Activated T-helper 17 cell treated with anti-CD3 and anti-CD28 coated beads, Interleukin-2, amount 50 U/mL, for 72 hours (primary cell): ENCODE measurements at regions not wholly inside any gene's neighbourhood (a gene's known extent, or its start where the extent isn't known, plus 50 kb on each side); places are given as distances from the start of the nearest gene placed in this dataset.
"Not testable (repeated sequence)": the region's sequence is repeated elsewhere in the genome, so short reads cannot be mapped to it uniquely, and the experiment has no call there.

Source experiments
- ATAC-seq: fragments of 150-1000 bp; cut with Tn5 transposase; replicated peaks from 2 replicates; pipeline ENCODE4 v1.10.0; 2021; ENCODE audit warnings: mild to moderate bottlenecking, moderate library complexity
- H3K27ac Mint-ChIP-seq: one replicate; pipeline ENCODE4 v1.8.0; 2022; ENCODE audit warnings: mixed read lengths
- H3K27me3 Mint-ChIP-seq: one replicate; pipeline ENCODE4 v1.8.0; 2022; ENCODE audit warnings: mixed read lengths
- H3K36me3 Mint-ChIP-seq: one replicate; pipeline ENCODE4 v1.8.0; 2022; ENCODE audit warnings: low read depth, mild to moderate bottlenecking, mixed read lengths
- H3K4me1 Mint-ChIP-seq: one replicate; pipeline ENCODE4 v1.8.0; 2022; ENCODE audit warnings: mixed read lengths
- H3K4me3 Mint-ChIP-seq: one replicate; pipeline ENCODE4 v1.8.0; 2022; ENCODE audit warnings: mild to moderate bottlenecking, mixed read lengths
- H3K9me3 Mint-ChIP-seq: one replicate; pipeline ENCODE4 v1.8.0; 2022; ENCODE audit warnings: mixed read lengths

DNA sequence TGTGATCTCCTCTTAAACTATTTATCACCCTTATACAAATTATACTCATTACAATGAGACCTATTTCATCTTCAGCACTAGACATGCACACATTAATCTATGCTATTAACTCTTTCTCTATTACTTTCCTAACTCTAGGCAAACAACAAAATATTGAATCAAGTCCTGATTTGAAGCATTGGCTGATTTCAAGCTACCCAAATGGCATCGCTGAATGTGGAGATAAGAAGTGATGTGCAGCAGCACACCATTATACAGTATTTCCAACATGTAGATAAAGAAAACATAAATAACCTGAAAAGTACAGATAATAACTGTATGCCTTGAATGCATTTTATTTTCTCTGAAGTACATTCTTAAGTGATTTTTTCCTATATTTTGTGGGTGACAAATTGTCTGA, 268.6 kb upstream of the GULP1 start:
- Mint-ChIP-seq H3K27me3 (no peaks in the 10 kb centered on the region), H3K36me3 (no peaks in the 10 kb centered on the region), H3K27ac (no peak overlapping the region), H3K4me1 (no peaks in the 10 kb centered on the region), H3K9me3 (no peaks in the 10 kb centered on the region), H3K4me3 (no peak overlapping the region)
- no peak for ATAC-seq

DNA sequence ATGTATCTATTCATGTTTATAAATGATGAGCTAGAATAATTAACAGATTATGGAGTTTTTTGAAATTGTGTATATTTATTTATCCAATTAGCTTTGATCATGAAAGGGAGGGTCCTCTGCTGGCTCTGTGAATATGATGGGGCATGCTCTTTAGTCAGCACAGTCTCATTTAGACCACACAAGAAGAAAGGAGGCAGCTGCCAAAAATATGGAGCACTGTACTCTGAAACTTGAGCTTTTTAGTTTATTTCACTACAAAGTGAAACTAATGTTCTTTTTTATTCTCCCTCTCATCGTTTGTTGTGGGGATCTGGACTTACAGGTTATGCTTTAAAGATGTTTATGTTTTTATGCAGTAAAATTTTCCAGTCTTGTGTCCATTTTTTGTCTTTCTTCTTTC, 266.9 kb upstream of the GULP1 start:
- no peaks in the 10 kb centered on the region for H3K4me1 Mint-ChIP-seq
- no peak overlapping the region for H3K27ac Mint-ChIP-seq
- no peaks in the 10 kb centered on the region for H3K36me3 Mint-ChIP-seq
- no peaks in the 10 kb centered on the region for H3K9me3 Mint-ChIP-seq
- ATAC-seq: no peak
- H3K27me3 Mint-ChIP-seq: no peaks in the 10 kb centered on the region
- H3K4me3 Mint-ChIP-seq: no peak overlapping the region

DNA sequence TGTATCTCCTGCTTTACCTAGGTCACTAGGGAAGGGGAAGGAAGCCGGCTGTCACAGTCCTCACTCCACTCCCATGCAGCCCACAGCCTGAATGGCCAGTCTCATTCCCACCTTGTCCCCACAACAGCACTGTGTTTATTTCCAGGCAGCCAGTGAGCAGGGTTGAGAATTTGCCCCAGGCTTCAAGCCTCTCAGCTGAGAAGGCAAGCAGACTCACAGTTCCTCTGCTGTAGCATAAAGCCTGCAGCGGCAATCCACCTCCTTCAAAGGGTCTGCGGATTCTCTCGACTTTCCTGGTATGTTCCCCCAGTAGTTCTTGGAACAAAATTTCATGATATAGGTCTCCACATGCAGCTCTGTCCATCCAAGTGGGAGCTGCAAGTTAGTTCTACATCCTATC, 262.9 kb upstream of the GULP1 start:
- Mint-ChIP-seq H3K4me1 (no peaks in the 10 kb centered on the region), H3K27ac (no peak overlapping the region), H3K36me3 (no peaks in the 10 kb centered on the region), H3K4me3 (no peak overlapping the region), H3K27me3 (no peaks in the 10 kb centered on the region), H3K9me3 (no peaks in the 10 kb centered on the region)
- ATAC-seq: no peak

DNA sequence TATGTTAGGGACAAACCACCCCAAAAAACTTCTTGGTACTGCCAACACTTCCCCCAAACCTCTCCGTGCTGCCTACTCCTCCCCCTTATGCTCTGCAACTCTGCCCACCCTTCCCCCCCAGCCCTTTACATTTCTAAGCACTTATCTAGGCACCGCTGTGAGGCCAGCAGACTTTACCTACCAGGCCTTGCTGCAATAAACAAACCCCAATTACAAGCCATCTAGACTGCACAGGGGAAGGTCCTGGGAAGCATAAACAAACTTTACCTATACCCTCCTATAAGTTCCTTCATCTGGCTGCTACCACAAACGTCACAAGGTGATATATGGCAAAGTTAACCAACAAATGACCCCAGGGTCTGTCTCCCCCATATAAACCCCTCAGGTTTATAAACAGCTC, 259.4 kb upstream of the GULP1 start:
- Mint-ChIP-seq H3K36me3 (no peaks in the 10 kb centered on the region), H3K4me3 (no peak overlapping the region), H3K27ac (no peak overlapping the region), H3K27me3 (peaks cover 7% of the 10 kb centered on the region), H3K9me3 (peaks cover 7% of the 10 kb centered on the region), H3K4me1 (no peaks in the 10 kb centered on the region)
- ATAC-seq: no peak

DNA sequence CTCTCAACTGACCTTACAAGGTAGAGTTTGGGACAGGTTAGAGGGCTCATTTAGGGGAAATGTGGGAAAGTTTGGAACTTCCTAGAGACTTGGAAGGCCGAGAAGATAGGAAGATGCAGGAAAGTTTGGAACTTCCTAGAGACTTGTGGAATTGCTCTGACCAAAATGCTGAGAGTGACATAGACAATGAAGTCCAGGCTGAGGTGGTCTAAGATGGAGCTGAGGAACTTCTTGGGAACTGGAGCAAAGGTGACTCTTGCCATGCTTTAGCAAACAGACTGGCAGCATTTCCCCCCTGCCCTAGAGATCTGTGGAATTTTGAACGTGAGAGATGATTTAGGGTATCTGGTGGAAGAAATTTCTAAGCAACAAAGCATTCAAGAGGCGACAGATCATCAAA, 258.9 kb upstream of the GULP1 start:
- Mint-ChIP-seq H3K36me3 (no peaks in the 10 kb centered on the region), H3K9me3 (peaks cover 7% of the 10 kb centered on the region), H3K4me1 (no peaks in the 10 kb centered on the region), H3K4me3 (no peak overlapping the region), H3K27me3 (peaks cover 7% of the 10 kb centered on the region), H3K27ac (no peak overlapping the region)
- no peak for ATAC-seq

DNA sequence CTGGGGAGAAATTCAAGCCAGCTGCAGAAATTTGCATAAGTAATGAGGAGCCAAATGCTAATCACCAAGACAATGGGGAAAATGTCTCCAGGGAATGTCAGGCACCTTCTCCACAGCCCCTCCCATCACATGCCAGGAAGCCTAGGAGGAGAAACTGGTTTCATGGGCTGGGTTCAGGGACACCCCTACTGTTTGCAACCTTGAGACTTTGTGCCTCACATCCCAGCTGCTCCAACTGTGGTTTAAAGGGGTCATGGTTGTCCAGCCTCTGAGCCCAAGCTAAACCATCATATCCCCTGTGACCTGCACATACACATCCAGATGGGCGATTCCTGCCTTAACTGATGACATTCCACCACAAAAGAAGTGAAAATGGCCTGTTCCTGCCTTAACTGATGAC, 258.4 kb upstream of the GULP1 start:
- H3K27ac Mint-ChIP-seq, H3K4me1 Mint-ChIP-seq, H3K4me3 Mint-ChIP-seq, H3K9me3 Mint-ChIP-seq, H3K27me3 Mint-ChIP-seq, ATAC-seq, H3K36me3 Mint-ChIP-seq: not testable (repeated sequence)

DNA sequence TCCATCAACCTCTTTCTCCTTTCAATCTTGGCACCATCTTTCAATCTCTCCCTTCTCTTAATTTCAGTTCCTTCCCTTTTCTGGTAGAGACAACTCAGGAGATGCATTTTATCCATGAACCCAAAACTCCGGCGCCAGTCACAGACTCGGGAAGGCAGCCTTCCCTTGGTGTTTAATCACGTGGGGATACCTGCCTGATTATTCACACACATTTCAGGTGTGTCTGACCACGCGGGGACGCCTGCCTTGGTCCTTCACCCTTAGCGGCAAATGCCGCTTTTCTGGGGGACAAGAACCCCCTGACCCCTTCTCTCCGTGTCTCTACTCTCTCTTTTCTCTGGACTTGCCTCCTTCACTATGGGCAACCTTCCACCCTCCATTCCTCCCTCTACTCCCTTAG, 257.6 kb upstream of the GULP1 start:
- H3K27ac Mint-ChIP-seq, H3K4me3 Mint-ChIP-seq, ATAC-seq, H3K27me3 Mint-ChIP-seq, H3K4me1 Mint-ChIP-seq, H3K36me3 Mint-ChIP-seq, H3K9me3 Mint-ChIP-seq: not testable (repeated sequence)

DNA sequence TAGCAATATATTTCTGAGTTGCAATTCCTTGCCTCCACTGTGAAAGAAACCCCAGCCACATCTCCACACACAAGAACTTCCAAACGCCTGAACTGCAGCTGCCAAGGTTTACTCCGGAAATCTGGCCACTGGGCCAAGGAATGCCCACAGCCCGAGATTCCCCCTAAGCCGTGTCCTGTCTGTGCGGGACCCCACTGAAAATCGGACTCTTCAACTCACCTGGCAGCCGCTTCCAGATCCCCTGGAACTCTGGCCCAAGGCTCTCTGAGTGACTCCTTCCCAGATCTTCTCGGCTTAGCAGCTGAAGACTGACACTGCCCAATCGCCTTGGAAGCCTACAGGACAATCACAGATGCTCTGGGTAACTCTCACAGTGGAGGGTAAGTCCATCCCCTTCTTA, 256.3 kb upstream of the GULP1 start:
- H3K4me1 Mint-ChIP-seq, ATAC-seq, H3K27me3 Mint-ChIP-seq, H3K4me3 Mint-ChIP-seq, H3K27ac Mint-ChIP-seq, H3K36me3 Mint-ChIP-seq, H3K9me3 Mint-ChIP-seq: not testable (repeated sequence)

DNA sequence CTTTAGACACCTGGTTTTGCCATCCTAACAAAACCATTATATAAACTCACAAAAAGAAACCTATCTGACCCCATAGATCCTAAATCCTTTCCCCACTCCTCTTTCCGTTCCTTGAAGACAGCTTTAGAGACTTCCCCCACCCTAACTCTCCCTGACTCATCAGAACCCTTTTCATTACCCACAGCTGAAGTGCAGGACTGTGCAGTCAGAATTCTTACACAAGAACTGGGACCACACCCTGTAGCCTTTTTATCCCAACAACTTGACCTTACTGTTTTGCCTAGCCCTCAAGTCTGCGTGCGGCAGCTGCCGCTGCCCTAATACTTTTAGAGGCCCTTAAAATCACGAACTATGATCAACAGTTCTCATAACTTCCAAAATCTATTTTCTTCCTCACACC, 254.9 kb upstream of the GULP1 start:
- not testable (repeated sequence) for H3K27me3 Mint-ChIP-seq, H3K27ac Mint-ChIP-seq, ATAC-seq, H3K4me1 Mint-ChIP-seq, H3K36me3 Mint-ChIP-seq, H3K4me3 Mint-ChIP-seq, H3K9me3 Mint-ChIP-seq

DNA sequence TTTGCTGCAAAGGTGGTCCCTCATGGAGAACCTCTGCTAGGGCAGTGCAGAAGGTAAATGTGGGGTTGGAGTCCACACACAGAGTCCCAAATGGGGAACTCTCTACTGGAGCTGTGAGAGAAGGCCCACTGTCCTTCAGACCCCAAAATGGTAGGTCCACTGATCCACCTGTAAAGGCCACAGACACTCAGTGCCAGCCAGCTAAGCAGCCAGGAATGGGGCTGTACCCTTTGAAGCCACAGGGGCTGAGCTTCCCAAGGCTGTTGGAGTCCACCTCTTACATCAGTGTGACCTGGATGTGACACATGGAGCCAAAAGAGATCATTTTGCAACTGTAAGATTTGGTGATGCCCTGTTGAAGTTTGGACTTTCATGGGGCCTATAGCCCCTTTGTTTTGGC, 252.4 kb upstream of the GULP1 start:
- Mint-ChIP-seq H3K27ac (no peak overlapping the region), H3K27me3 (peaks cover 1% of the 10 kb centered on the region), H3K4me3 (no peak overlapping the region), H3K36me3 (no peaks in the 10 kb centered on the region), H3K4me1 (no peaks in the 10 kb centered on the region), H3K9me3 (peaks cover 2% of the 10 kb centered on the region)
- no peak for ATAC-seq

DNA sequence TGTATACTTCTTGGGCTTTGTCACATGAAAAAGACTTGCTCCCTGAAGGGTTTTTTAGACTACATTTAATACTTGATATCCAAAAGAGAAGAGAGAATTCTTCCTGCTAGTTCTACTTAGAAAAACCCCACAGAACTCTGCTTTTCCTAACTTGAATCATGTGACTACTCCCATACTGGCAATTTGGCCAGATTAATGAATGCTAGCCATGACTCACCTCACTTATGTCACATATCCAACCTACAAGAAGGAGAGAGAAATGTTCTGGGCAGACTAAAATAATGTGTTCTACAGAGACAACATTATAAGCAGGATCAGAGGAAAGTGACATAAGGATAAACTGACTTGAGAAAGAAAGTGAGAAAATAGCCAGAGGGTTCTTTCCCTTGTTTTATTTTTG, 249.3 kb upstream of the GULP1 start:
- no peak for ATAC-seq
- Mint-ChIP-seq H3K9me3 (no peaks in the 10 kb centered on the region), H3K4me1 (no peaks in the 10 kb centered on the region), H3K27ac (no peak overlapping the region), H3K36me3 (no peaks in the 10 kb centered on the region), H3K4me3 (no peak overlapping the region), H3K27me3 (no peaks in the 10 kb centered on the region)

DNA sequence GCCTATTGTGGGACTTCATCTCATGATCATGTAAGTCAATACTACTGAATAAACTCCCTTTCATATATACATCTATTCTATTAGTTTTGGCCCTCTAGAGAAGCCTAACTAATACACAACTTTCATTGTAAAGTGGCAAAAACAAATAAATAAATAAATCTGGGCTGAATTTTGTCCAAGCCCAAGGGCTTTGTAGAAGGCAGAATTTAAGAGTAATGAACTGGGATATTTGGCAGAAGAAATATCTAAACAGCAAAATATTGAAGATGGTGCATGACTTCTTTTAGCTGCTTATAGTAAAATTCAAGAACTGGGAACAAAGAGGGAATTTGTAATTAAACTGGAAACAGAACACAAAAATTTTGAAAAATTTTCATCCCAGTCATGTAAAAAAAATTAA, 246.7 kb upstream of the GULP1 start:
- H3K9me3 Mint-ChIP-seq: no peaks in the 10 kb centered on the region
- no peaks in the 10 kb centered on the region for H3K4me1 Mint-ChIP-seq
- H3K27ac Mint-ChIP-seq: no peak overlapping the region
- no peak for ATAC-seq
- H3K36me3 Mint-ChIP-seq: no peaks in the 10 kb centered on the region
- H3K4me3 Mint-ChIP-seq: no peak overlapping the region
- H3K27me3 Mint-ChIP-seq: no peaks in the 10 kb centered on the region

DNA sequence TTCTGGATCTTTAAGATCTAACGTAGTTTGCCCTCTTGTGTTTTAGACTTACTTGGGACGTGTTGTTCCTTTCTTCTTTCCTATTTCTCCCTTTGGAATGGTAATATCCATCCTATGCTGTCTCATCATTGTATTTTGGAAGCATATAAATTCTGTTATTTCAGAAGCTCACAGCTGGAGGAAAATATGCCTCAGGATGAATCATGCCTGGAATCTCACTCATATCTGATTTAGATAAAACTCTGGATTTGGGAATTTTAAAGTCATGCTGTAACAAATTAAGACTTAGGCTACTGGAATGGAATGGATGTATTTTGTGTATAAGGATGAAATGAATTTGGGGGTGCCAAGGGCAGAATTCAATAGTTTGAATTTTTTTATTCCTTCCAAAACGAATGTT, 245.2 kb upstream of the GULP1 start:
- H3K27ac Mint-ChIP-seq: no peak overlapping the region
- H3K4me1 Mint-ChIP-seq: no peaks in the 10 kb centered on the region
- no peak overlapping the region for H3K4me3 Mint-ChIP-seq
- no peak for ATAC-seq
- H3K27me3 Mint-ChIP-seq: no peaks in the 10 kb centered on the region
- no peaks in the 10 kb centered on the region for H3K9me3 Mint-ChIP-seq
- no peaks in the 10 kb centered on the region for H3K36me3 Mint-ChIP-seq

DNA sequence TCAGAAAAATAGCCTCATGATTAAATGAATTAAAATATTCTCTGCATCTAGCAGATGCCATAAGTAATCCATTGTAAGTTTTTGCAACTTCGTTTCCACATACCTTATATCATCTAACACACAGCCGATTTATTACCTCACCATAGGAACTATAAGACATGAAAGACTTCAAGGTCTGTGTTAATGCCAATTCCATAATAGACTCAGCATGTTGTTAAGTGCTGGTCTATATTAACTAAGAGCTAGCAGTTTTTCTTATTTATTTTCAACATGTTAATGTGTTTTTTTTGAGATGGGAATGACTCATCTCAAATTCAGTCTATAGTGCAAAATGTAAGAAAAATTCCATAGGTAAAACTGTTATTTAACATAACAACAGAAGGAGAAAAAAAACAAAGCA, 243.9 kb upstream of the GULP1 start:
- no peaks in the 10 kb centered on the region for H3K9me3 Mint-ChIP-seq
- H3K27ac Mint-ChIP-seq: no peak overlapping the region
- H3K36me3 Mint-ChIP-seq: no peaks in the 10 kb centered on the region
- H3K4me3 Mint-ChIP-seq: no peak overlapping the region
- no peaks in the 10 kb centered on the region for H3K27me3 Mint-ChIP-seq
- H3K4me1 Mint-ChIP-seq: no peaks in the 10 kb centered on the region
- no peak for ATAC-seq

DNA sequence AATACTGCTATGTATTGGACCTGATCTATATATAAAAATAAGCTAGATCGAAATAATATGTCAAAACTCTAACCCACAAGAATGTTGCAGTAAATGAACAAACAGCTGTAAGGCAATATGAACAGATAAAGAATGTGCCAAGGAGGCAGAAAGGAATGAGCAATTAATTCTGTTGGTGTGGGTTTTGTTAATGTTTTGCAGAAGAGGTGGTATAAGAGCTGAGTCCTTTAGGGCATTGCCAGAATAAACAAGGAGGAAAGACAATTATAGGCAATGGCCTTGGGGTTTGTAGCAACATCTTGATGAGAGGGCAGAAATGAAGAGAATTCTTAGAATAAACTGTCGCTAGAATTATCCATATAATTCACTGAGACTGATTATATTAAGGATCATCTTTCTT, 240.9 kb upstream of the GULP1 start:
- Mint-ChIP-seq H3K27ac (no peak overlapping the region), H3K27me3 (no peaks in the 10 kb centered on the region), H3K36me3 (no peaks in the 10 kb centered on the region), H3K4me3 (no peak overlapping the region), H3K4me1 (no peaks in the 10 kb centered on the region), H3K9me3 (no peaks in the 10 kb centered on the region)
- no peak for ATAC-seq

DNA sequence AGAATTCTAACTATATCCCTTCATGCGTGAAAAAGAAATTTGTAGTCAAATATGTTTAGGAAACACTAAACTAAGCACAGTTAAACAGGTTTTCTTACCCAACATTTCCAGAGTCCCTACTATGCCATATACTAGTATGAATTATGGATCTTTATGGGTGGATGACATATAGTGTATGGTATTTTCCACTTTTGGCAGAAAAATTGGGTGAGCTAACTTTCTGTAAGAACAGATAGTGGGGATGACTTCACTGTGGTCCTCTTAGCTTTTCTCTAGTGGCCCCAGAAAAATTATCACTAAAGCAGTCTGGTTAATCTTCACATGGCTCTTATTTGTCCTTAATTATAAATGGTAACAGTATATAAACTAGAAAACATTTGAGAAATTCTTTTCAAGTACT, 240.0 kb upstream of the GULP1 start:
- Mint-ChIP-seq H3K4me3 (no peak overlapping the region), H3K27me3 (no peaks in the 10 kb centered on the region), H3K36me3 (no peaks in the 10 kb centered on the region), H3K9me3 (no peaks in the 10 kb centered on the region), H3K27ac (no peak overlapping the region), H3K4me1 (no peaks in the 10 kb centered on the region)
- no peak for ATAC-seq
